ENCODE measurements at regions not wholly inside any gene's neighbourhood (a gene's known extent, or its start where the extent isn't known, plus 50 kb on each side); places are given as distances from the start of the nearest gene placed in this dataset.
"Not testable (repeated sequence)": the region's sequence is repeated elsewhere in the genome, so short reads cannot be mapped to it uniquely, and the experiment has no call there.

DNA sequence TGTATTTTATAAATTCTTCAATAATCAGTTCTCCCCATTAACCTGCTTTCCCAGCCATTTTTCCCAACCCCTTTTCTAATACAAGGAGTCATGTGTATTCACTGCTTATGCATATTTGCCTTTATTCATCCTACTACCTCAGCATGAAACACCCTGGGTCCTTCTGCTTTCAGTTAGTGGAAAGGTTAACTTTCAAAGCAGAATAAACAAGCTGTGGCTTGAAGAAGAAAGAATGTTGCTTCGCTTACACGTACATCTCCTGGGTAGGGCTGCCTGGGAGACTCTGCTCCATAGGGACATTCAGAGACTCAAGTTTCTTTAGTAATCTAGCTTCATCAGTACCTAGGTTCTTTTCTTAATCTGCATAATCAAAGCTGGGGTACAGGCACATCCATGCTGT, 567.8 kb upstream of the SLC10A2 start:
- DNase-seq: no peak

GRCh38 chr13:103625194-103625593, 559.0 kb upstream of the SLC10A2 start:
- no peak for DNase-seq

GRCh38 chr13:103618151-103618550, 551.9 kb upstream of the SLC10A2 start:
- no peak for DNase-seq

GRCh38 chr13:103615771-103616170, 549.6 kb upstream of the SLC10A2 start:
- no peak for DNase-seq

- no peak for DNase-seq
Observed at GRCh38 chr13:103614761-103615160, 548.5 kb upstream of the SLC10A2 start.

- no peak for DNase-seq
Observed at GRCh38 chr13:103607995-103608394, 541.8 kb upstream of the SLC10A2 start.

- no peak for DNase-seq
Observed at GRCh38 chr13:103605546-103606326, 539.5 kb upstream of the SLC10A2 start.

DNA sequence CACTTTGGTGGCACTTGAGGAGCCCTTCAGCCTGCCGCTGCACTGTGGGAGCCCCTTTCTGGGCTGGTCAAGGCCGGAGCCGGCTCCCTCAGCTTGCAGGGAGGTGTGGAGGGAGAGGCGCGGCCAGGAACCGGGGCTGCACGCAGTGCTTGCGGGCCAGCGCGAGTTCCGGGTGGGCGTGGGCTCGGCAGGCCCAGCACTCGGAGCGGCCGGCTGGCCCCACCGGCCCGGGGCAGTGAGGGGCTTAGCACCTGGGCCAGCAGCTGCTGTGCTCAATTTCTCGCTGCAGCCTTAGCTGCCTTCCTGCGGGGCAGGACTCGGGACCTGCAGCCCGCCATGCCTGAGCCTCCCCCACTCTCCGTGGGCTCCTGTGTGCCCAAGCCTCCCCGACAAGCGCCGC, 533.7 kb upstream of the SLC10A2 start:
- not testable (repeated sequence) for DNase-seq

GRCh38 chr13:103598671-103599070, 532.5 kb upstream of the SLC10A2 start:
- no peak for DNase-seq

DNA sequence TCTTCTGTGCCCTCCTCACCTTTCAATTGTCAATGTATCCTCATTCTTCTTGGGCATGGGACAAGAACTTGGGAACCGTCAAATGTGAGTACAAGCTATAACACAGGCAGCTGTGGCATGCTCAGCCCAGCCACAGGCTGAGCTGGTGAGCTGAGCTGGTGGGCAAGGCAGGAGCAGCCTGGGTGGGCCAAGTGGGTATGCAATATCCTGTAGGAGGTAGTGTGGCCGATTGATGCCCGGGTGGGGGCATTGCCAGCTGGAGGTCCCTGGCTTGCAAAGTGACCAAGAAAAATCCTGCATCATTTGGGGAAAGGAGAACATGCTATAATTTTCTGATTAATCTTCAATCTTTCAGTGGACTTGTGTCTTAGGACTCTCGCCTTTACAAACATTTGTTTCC, 507.2 kb upstream of the SLC10A2 start:
- DNase-seq: no peak

- no peak for DNase-seq
Observed at GRCh38 chr13:103568314-103568713, 502.1 kb upstream of the SLC10A2 start.

DNA sequence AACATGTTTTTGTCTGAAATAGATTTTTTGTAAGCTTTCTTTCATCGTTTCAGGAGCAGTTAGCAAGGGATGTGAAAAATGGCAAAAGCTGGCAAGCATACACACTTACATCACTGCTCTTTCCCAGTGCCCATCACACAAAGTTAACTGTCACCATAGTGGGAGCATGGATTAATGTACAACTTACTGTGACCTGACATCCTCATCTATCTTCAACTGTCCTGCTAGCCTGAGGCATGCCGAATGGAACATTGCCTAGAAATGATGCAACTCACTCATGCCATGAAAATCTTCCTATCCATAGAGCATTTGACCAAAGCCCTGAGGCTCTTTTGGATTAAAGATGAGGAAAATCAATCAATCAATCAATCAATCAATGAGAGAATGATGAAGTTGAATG, 491.7 kb upstream of the SLC10A2 start:
- no peak for DNase-seq

DNA sequence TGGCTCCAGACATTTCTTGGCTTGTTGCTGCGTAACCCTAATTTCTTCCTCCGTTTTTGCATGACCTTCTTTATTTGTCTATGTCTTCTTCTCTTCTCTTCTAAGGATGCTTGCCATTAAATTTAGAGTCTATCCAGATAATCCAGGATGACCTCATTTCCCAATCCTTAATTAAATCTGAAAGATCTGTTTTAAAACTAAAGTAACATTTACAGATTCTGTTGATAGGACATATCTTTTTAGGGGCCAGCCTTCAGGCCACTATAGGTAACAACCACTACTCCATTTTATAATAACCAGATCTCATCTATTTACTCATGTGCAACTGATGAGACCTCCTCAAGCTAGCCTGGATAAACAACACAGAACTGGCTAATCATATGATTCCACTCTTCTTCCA, 490.5 kb upstream of the SLC10A2 start:
- DNase-seq: no peak

GRCh38 chr13:103547914-103548313, 481.7 kb upstream of the SLC10A2 start:
- DNase-seq: no peak

DNA sequence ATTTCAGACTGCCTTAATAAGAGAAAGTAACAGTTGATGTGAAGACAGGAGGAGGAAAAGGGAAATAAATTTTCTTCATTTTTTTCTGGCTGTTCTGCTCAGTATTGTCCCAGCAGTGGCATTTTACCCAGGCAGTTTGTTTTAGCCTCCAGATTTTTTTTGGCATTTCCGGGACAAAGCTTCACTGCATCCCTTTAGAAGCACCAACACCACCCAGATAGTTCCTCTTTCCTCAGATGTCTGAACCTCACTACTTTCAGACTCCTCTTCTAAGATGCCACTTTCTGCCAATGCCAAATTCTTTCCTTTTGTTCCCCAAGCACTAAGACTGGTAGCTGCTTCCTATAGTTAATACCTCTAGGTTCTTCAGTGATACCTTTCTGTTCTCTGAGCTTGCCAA, 480.1 kb upstream of the SLC10A2 start:
- DNase-seq: no peak

DNA sequence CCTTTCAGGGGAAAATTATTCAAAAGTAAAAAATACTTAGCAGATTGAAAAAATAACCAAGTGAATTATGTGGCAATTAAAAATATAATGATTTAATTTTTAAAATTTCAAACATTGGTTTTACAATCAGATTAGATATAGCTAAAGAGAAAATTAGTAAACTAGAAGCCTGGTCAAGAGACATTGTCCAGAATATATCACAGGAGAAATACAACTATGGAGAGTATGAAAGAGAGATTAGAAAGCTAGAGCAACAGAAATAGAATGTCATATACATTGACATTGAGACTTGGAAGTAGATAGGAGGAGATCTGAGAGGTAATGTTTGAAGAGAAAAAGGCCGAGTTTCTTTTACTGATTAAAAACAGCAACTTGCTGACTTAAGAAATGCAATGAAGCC, 476.4 kb upstream of the SLC10A2 start:
- no peak for DNase-seq

- DNase-seq: no peak
Observed at GRCh38 chr13:103540382-103540765, 474.2 kb upstream of the SLC10A2 start.

DNA sequence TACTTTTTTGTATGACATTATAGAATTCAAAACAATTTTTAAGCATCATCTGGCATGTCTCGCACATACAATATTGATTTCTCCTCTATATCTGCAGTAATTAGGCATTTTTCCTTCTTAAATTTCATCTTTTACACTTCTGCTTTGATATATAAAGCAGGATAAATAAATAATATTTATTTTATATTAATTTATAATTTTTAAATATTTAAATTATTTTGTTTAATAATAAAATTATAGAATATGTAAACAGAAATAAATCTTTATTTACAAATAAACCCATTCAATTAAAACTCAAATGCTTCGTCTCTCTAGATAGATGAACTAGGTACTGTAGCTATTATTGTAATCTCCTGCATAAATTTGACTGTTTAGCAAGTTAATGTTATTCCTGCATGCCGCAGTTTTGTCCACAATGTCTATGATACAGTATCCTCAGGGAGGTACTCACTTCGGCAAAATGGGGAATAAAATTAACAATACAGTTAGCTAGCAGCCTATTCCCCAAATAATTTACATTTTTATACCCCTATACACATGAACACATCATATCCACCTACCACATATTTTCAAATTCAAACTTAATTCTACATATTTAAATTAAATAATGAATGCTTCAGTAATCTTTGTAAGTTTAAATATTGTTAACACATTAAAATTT, 473.6 kb upstream of the SLC10A2 start:
- no peak for DNase-seq

DNA sequence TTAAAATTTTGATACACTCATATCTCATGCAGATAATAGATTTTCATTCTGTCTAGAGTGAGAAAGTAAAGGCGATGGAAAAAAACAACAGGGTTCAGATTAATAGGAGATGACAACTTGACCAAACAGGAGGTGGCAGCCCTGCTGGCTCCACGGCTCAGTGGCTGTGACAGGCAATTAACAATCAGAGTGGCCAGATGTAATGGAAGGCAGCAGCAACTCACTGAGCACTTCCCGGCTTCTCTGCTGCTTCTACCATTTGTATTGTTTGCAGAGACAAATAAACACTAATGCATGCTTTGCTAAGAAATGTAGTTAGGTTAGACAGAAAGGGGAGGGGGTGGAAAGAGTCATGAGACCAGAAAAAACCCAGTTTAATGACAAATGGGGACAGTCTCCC, 473.0 kb upstream of the SLC10A2 start:
- no peak for DNase-seq

- DNase-seq: no peak
Observed at GRCh38 chr13:103537616-103538015, 471.4 kb upstream of the SLC10A2 start.

- no peak for DNase-seq
Observed at GRCh38 chr13:103531278-103531677, 465.1 kb upstream of the SLC10A2 start.

- DNase-seq: no peak
Observed at GRCh38 chr13:103528437-103528836, 462.2 kb upstream of the SLC10A2 start.

DNA sequence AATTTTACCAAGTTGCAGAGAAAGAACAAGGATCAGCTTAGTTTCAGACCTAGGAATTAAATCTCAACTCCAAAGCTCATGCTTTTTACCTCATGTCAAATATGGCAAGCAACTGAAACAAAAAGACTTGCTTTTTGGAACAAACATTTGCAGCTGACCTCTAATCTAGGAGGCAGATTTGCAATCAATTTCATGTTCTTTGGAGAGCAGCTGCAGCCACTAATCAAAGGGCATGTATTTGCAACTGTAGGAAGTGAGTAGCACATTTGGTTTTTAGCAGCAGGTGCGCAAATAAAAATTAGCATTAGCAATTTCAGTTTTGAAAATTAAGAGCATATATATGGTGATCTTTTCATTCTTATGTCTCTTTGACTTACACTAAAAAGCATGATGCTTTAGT, 459.3 kb upstream of the SLC10A2 start:
- DNase-seq: no peak

DNA sequence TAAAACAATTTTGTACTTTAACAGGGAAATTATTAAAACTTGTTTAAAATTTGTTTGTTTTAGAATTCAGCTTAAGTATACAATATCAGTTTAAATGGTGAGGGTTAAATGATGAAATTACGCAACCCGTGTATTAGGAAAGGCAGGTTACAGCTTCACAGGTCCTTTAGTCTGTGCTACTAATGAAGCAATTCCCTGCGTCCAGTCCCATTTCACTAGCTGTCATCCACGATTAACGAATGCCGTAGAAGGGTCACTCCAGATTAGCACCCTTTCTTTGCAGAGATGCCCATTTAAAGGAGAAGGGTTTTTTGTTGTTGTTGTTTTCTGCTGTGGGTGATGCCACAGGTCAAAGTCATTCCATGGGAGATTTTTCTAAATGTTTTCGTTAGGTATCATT, 457.6 kb upstream of the SLC10A2 start:
- no peak for DNase-seq

- no peak for DNase-seq
Observed at GRCh38 chr13:103521532-103521931, 455.3 kb upstream of the SLC10A2 start.
